Prostate gland (tissue), 2 donors: ENCODE measurements at regions not wholly inside any gene's neighbourhood (a gene's known extent, or its start where the extent isn't known, plus 50 kb on each side); places are given as distances from the start of the nearest gene placed in this dataset.
"Not testable (repeated sequence)": the region's sequence is repeated elsewhere in the genome, so short reads cannot be mapped to it uniquely, and the experiment has no call there.

Experiments
- POLR2A ChIP-seq: fragments of 450-650 bp; IDR thresholded peaks from one replicate; pipeline ENCODE4 v1.6.1; 2016; ENCODE audit warnings: antibody characterized with exemption, mild to moderate bottlenecking
- POLR2AphosphoS5 ChIP-seq: sonication (generic); formaldehyde crosslinking; IDR thresholded peaks from one replicate; pipeline ENCODE4 v1.6.1; 2017; ENCODE audit warnings: antibody characterized with exemption
- TF ChIP-seq, protein P1 (sequence below), 4 experiments: fragments of 200-600 bp in 2 of 4; fragments of 450-650 bp in 2 of 4; sonication (generic) in 2 of 4; IDR thresholded peaks; 1 replicate in 3 of 4; 2 replicates in 1 of 4; pipeline ENCODE4 v1.5.1; 2016 to 2019; ENCODE audit warnings: antibody characterized with exemption in 4 of 4, mild to moderate bottlenecking in 2 of 4, moderate library complexity in 2 of 4

DNA sequence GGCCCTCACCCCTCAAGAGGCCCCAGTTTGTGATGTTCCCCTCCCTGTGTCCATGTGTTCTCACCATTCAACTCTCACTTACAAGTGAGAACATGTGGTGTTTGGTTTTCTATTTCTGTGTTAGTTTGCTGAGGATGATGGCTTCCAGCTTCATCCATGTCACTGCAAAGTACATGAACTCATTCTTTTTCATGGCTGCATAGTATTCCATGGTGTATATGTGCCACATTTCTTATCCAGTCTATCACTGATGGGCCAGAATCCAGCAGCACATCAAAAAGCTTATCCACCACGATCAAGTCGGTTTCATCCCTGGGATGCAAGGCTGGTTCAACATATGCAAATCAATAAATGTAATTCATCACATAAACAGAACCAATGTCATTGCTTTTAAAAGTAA, 95.4 kb upstream of the HS3ST2 start:
- TF ChIP-seq, protein P1, sequence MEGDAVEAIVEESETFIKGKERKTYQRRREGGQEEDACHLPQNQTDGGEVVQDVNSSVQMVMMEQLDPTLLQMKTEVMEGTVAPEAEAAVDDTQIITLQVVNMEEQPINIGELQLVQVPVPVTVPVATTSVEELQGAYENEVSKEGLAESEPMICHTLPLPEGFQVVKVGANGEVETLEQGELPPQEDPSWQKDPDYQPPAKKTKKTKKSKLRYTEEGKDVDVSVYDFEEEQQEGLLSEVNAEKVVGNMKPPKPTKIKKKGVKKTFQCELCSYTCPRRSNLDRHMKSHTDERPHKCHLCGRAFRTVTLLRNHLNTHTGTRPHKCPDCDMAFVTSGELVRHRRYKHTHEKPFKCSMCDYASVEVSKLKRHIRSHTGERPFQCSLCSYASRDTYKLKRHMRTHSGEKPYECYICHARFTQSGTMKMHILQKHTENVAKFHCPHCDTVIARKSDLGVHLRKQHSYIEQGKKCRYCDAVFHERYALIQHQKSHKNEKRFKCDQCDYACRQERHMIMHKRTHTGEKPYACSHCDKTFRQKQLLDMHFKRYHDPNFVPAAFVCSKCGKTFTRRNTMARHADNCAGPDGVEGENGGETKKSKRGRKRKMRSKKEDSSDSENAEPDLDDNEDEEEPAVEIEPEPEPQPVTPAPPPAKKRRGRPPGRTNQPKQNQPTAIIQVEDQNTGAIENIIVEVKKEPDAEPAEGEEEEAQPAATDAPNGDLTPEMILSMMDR (IDR thresholded peaks at IDR 0.05): not testable (repeated sequence)
- TF ChIP-seq POLR2A, POLR2AphosphoS5: not testable (repeated sequence)
